ENCODE measurements at regions not wholly inside any gene's neighbourhood (a gene's known extent, or its start where the extent isn't known, plus 50 kb on each side); places are given as distances from the start of the nearest gene placed in this dataset.

- no peak overlapping the region for H3K4me3 Mint-ChIP-seq (ENCODE audit: unreplicated experiment)
- peaks cover 32% of the 10 kb centered on the region for H3K9me3 Mint-ChIP-seq (ENCODE audit: unreplicated experiment)
- H3K4me1 Mint-ChIP-seq (ENCODE audit: insufficient read depth, unreplicated experiment) = peaks cover 12% of the 10 kb centered on the region
- no TSS peak for BruUV-seq (replicated peaks)
- peaks cover 6% of the 10 kb centered on the region for H3K36me3 Mint-ChIP-seq (ENCODE audit: insufficient read depth, unreplicated experiment)
- intact Hi-C loops (cut with micrococcal nuclease) = no loop called here
- CTCF ChIA-PET = interaction anchor here (0.7 to 0.8 kb wide), 2 partner anchors 10 to 158 kb away, joined by 3 read pairs; no protein-coding TSS in a partner anchor
- no peak overlapping the region for H3K27ac Mint-ChIP-seq (ENCODE audit: low read depth, unreplicated experiment)
- DNase-seq (ENCODE audit: unreplicated experiment) = no peak
- TF ChIP-seq CTCF (IDR thresholded peaks at IDR 0.05; ENCODE audit: unreplicated experiment) = no peak
- no peaks in the 10 kb centered on the region for H3K27me3 Mint-ChIP-seq (ENCODE audit: insufficient read depth, unreplicated experiment)
- POLR2A ChIA-PET = interaction anchor here (0.7 to 1.5 kb wide), 3 partner anchors 9 to 48 kb away, joined by 3 to 5 read pairs (median 3); no protein-coding TSS in a partner anchor
These were observed 225.6 kb downstream of the PCSK1 start for GRCh38 chr5:96207420-96207819.

- POLR2A ChIA-PET = interaction anchor here (0.7 to 1.7 kb wide), 3 partner anchors 9 to 110 kb away, joined by 3 to 5 read pairs (median 3); no protein-coding TSS in a partner anchor
These were observed 229.3 kb downstream of the PCSK1 start for GRCh38 chr5:96203761-96204160.

GRCh38 chr5:96201503-96201902 lies 231.5 kb downstream of the PCSK1 start:
- no peak for TF ChIP-seq CTCF (IDR thresholded peaks at IDR 0.05; ENCODE audit: unreplicated experiment)
- Mint-ChIP-seq H3K4me3 (ENCODE audit: unreplicated experiment) (no peak overlapping the region), H3K27ac (ENCODE audit: low read depth, unreplicated experiment) (no peak overlapping the region), H3K9me3 (ENCODE audit: unreplicated experiment) (peaks cover 10% of the 10 kb centered on the region), H3K36me3 (ENCODE audit: insufficient read depth, unreplicated experiment) (peaks cover 2% of the 10 kb centered on the region), H3K27me3 (ENCODE audit: insufficient read depth, unreplicated experiment) (no peaks in the 10 kb centered on the region), H3K4me1 (ENCODE audit: insufficient read depth, unreplicated experiment) (peaks cover 6% of the 10 kb centered on the region)
- intact Hi-C loops (cut with micrococcal nuclease) = no loop called here
- CTCF ChIA-PET = interaction anchor here (0.8 kb wide), 1 partner anchor 13 kb away, joined by 3 read pairs; no protein-coding TSS in a partner anchor
- POLR2A ChIA-PET = no interaction called here
- no peak for DNase-seq (ENCODE audit: unreplicated experiment)
- no TSS peak for BruUV-seq (replicated peaks)

More at GRCh38 chr5:96203761-96204160, 229.3 kb downstream of the PCSK1 start:
- no peaks in the 10 kb centered on the region for H3K27me3 Mint-ChIP-seq (ENCODE audit: insufficient read depth, unreplicated experiment)
- BruUV-seq (replicated peaks) = no TSS peak
- no peak overlapping the region for H3K4me3 Mint-ChIP-seq (ENCODE audit: unreplicated experiment)
- no peak for TF ChIP-seq CTCF (IDR thresholded peaks at IDR 0.05; ENCODE audit: unreplicated experiment)
- DNase-seq (ENCODE audit: unreplicated experiment) = no peak
- H3K36me3 Mint-ChIP-seq (ENCODE audit: insufficient read depth, unreplicated experiment) = no peaks in the 10 kb centered on the region
- CTCF ChIA-PET = no interaction called here
- peaks cover 6% of the 10 kb centered on the region for H3K4me1 Mint-ChIP-seq (ENCODE audit: insufficient read depth, unreplicated experiment)
- no peak overlapping the region for H3K27ac Mint-ChIP-seq (ENCODE audit: low read depth, unreplicated experiment)
- peaks cover 27% of the 10 kb centered on the region for H3K9me3 Mint-ChIP-seq (ENCODE audit: unreplicated experiment)
- intact Hi-C loops (cut with micrococcal nuclease) = no loop called here

GRCh38 chr5:96200641-96201040 lies 232.4 kb downstream of the PCSK1 start:
- Mint-ChIP-seq H3K4me3 (ENCODE audit: unreplicated experiment) (no peak overlapping the region), H3K36me3 (ENCODE audit: insufficient read depth, unreplicated experiment) (peaks cover 6% of the 10 kb centered on the region), H3K4me1 (ENCODE audit: insufficient read depth, unreplicated experiment) (peaks cover 6% of the 10 kb centered on the region), H3K27ac (ENCODE audit: low read depth, unreplicated experiment) (no peak overlapping the region), H3K9me3 (ENCODE audit: unreplicated experiment) (peaks cover 7% of the 10 kb centered on the region), H3K27me3 (ENCODE audit: insufficient read depth, unreplicated experiment) (no peaks in the 10 kb centered on the region)
- BruUV-seq (replicated peaks) = no TSS peak
- CTCF ChIA-PET = interaction anchor here (0.6 kb wide), 2 partner anchors 16 to 62 kb away, joined by 3 to 4 read pairs; no protein-coding TSS in a partner anchor
- intact Hi-C loops (cut with micrococcal nuclease) = no loop called here
- no peak for TF ChIP-seq CTCF (IDR thresholded peaks at IDR 0.05; ENCODE audit: unreplicated experiment)
- POLR2A ChIA-PET = interaction anchor here (0.7 kb wide), 2 partner anchors 51 to 240 kb away, joined by 3 to 4 read pairs; no protein-coding TSS in a partner anchor
- no peak for DNase-seq (ENCODE audit: unreplicated experiment)

All from MCF 10A (cell line).